Activated T-cell treated with anti-CD3 and anti-CD28 coated beads, Interleukin-2, amount 50 U/mL, for 24 hours (primary cell): ENCODE measurements at regions not wholly inside any gene's neighbourhood (a gene's known extent, or its start where the extent isn't known, plus 50 kb on each side); places are given as distances from the start of the nearest gene placed in this dataset.
"Not testable (repeated sequence)": the region's sequence is repeated elsewhere in the genome, so short reads cannot be mapped to it uniquely, and the experiment has no call there.

ENCODE experiments used
- DNase-seq: peaks from one replicate; pipeline ENCODE4 v3.0.0-alpha.2; 2020
- H3K27ac Mint-ChIP-seq: 2 replicates; pipeline ENCODE4 v1.8.0; 2020; ENCODE audit warnings: mild to moderate bottlenecking, mixed read lengths
- H3K27me3 Mint-ChIP-seq: 2 replicates; pipeline ENCODE4 v1.8.0; 2020; ENCODE audit warnings: mixed read lengths
- H3K36me3 Mint-ChIP-seq: 2 replicates; pipeline ENCODE4 v1.8.0; 2020; ENCODE audit warnings: low read depth, mixed read lengths
- H3K4me1 Mint-ChIP-seq: 2 replicates; pipeline ENCODE4 v1.8.0; 2020; ENCODE audit warnings: low read depth, mixed read lengths
- H3K4me3 Mint-ChIP-seq: 2 replicates; pipeline ENCODE4 v1.8.0; 2020; ENCODE audit warnings: mild to moderate bottlenecking, moderate library complexity, mixed read lengths
- H3K9me3 Mint-ChIP-seq: 2 replicates; pipeline ENCODE4 v1.8.0; 2020; ENCODE audit warnings: mixed read lengths

DNA sequence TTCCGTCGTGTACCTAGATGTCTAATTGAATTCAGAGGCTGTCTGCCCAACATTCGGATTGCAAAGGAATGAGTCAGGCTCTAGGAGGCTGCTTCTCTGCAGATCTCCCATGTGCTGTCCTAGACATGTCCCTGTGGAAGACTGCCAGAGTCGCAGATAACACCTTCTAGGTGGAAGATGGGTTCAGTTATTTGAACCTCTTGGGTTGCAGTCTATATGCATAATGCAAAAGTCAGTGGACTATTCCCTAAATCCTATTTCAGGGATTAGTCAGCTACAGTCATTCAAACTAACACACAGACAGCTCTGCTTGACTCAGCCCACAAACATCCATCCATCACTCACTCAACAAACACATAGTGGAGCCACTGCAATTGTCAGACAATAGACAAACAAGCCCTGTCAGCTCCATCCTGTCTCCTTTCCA, 300.0 kb upstream of the CTNNB1 start:
- Mint-ChIP-seq H3K4me1 (no peaks in the 10 kb centered on the region), H3K27me3 (peaks cover 4% of the 10 kb centered on the region), H3K9me3 (no peaks in the 10 kb centered on the region), H3K36me3 (no peaks in the 10 kb centered on the region), H3K27ac (no peak overlapping the region), H3K4me3 (no peak overlapping the region)
- no peak for DNase-seq

DNA sequence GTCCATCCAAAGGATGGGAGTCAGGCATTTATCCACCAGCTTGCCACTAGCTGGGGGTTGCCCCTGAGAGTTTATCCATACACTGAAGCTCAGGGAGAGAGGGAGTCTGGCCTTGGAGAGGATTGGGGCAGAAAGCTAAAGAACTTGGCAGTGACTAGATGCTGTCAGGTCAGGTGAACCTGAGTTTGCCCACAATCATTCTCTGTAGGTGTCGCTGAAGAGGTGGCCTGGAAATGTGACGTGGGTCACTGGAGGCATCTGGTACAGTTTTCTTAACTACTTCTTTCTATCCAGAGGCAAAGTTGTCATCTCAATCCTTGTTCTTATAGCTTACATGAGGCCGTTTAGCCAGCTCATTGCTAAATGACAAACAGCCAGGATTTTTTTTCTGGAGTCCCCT, 298.0 kb upstream of the CTNNB1 start:
- H3K27ac Mint-ChIP-seq = no peak overlapping the region
- H3K4me3 Mint-ChIP-seq = no peak overlapping the region
- no peak for DNase-seq
- no peaks in the 10 kb centered on the region for H3K4me1 Mint-ChIP-seq
- no peaks in the 10 kb centered on the region for H3K9me3 Mint-ChIP-seq
- H3K27me3 Mint-ChIP-seq = no peaks in the 10 kb centered on the region
- no peaks in the 10 kb centered on the region for H3K36me3 Mint-ChIP-seq

DNA sequence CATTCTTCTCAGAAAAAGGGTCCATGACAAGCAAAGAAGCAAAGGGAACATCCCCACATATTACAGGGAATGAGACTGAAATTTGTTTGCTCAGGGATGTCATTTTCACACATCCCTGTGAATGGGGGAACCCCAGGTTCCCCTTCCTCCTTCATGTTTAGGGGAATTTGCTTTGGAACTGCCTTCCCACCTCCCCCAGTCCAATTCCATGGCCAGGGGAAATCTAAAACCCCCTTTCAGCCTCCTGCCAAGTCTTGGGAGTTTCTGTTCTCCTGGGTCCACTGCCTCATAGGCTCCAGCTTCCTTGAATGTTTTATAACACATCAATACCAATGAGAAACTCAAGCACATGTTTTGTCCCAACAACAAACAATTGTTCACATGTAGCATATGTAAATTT, 297.5 kb upstream of the CTNNB1 start:
- Mint-ChIP-seq H3K27ac (no peak overlapping the region), H3K4me1 (no peaks in the 10 kb centered on the region), H3K4me3 (no peak overlapping the region), H3K36me3 (no peaks in the 10 kb centered on the region), H3K9me3 (no peaks in the 10 kb centered on the region), H3K27me3 (no peaks in the 10 kb centered on the region)
- no peak for DNase-seq

DNA sequence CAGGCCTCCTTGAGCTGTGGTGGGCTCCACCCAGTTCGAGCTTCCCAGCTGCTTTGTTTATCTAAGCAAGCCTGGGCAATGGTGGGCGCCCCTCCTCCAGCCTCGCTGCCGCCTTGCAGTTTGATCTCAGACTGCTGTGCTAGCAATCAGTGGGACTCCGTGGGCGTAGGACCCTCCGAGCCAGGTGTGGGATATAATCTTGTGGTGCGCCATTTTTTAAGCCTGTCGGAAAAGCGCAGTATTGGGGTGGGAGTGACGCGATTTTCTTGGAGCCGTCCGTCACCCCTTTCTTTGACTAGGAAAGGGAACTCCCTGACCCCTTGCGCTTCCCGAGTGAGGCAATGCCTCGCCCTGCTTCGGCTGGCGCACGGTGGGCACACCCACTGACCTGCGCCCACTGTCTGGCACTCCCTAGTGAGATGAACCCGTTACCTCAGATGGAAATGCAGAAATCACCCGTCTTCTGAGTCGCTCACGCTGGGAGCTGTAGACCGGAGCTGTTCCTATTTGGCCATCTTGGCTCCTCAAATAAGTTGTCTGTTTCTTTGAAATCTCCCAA, 291.3 kb upstream of the CTNNB1 start:
- not testable (repeated sequence) for H3K9me3 Mint-ChIP-seq, H3K27me3 Mint-ChIP-seq, DNase-seq, H3K4me1 Mint-ChIP-seq, H3K27ac Mint-ChIP-seq, H3K36me3 Mint-ChIP-seq, H3K4me3 Mint-ChIP-seq

DNA sequence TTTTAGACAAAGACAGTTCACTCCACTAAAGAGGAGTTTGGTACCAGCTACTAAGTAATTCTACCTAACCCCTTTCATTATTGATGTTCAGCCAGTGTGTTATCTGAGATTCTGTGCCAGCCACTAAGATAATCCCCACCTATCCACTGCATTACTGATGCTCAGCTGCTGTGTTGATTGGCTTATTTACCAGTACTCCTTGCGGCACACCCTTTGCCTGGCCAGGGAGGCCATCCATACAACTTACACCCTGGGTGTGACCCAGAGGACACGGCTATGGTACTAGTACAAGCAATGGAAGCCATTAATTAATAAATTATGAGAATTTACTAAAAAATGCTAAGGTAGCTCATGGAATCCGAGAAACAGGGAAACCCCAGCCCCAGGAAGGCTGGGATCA, 290.7 kb upstream of the CTNNB1 start:
- no peak overlapping the region for H3K4me3 Mint-ChIP-seq
- H3K9me3 Mint-ChIP-seq = no peaks in the 10 kb centered on the region
- no peak for DNase-seq
- H3K27ac Mint-ChIP-seq = no peak overlapping the region
- H3K4me1 Mint-ChIP-seq = no peaks in the 10 kb centered on the region
- H3K36me3 Mint-ChIP-seq = no peaks in the 10 kb centered on the region
- H3K27me3 Mint-ChIP-seq = no peaks in the 10 kb centered on the region

DNA sequence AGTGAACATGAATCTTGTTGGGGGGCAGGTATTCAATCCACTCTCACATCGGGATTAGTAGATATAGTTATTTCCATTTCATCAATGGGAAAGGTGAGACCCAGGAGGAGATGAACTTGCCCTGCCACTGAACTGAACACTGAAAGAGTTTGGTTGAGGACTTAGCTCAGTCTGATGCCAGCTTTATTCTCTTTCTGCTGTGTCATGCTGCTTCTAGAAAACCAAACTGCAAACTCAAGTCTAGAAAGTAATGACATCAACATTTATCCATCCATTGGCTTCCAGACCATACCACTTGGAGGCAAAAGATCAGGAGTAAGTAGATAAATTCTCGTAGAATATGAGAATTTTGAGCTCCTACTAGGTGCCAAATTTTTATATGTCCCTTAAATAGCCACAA, 288.0 kb upstream of the CTNNB1 start:
- H3K27ac Mint-ChIP-seq = no peak overlapping the region

DNA sequence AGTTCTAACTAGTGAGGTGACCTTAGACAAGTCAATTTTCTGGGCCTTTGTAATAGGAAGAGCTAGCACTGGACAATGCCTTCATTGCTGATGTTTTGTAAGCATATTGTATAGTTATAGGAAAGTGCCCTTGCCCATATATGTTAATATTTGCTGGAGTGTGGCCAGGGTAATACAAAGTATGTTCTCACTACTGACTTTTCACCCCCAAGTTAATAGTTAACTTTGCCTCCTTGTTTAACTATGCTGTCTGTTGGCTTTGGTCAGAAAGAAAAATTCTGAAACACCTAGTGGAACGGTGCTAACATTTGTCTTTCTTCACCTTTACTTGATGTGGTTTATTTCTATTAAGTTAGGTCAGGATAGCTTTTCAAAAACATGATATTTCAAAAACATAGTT, 287.4 kb upstream of the CTNNB1 start:
- DNase-seq = no peak
- no peaks in the 10 kb centered on the region for H3K4me1 Mint-ChIP-seq
- H3K27ac Mint-ChIP-seq = no peak overlapping the region
- no peaks in the 10 kb centered on the region for H3K27me3 Mint-ChIP-seq
- no peak overlapping the region for H3K4me3 Mint-ChIP-seq
- no peaks in the 10 kb centered on the region for H3K36me3 Mint-ChIP-seq
- no peaks in the 10 kb centered on the region for H3K9me3 Mint-ChIP-seq

More for the DNA sequence above, 288.0 kb upstream of the CTNNB1 start:
- Mint-ChIP-seq H3K27me3 (no peaks in the 10 kb centered on the region), H3K36me3 (no peaks in the 10 kb centered on the region), H3K4me1 (no peaks in the 10 kb centered on the region), H3K9me3 (no peaks in the 10 kb centered on the region), H3K4me3 (no peak overlapping the region)
- no peak for DNase-seq

DNA sequence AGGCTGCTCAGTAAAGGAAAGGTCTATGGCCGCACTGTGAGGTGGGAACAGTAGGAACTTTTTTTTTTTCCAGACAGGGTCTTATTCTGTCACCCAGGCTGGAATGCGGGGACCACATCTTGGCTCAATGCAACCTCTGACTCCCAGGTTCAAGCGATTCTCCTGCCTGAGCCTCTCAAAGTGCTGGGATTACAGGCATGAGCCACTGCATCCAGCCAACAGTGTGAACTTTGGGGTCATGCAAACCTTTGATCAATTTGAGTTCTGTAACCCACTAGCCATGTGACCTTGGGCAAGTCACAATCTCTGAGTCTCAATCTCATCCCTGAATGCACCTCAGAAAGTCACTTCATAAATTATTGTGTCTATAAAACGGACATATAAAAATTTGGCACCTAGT, 286.8 kb upstream of the CTNNB1 start:
- Mint-ChIP-seq H3K4me1 (no peaks in the 10 kb centered on the region), H3K27ac (no peak overlapping the region), H3K36me3 (no peaks in the 10 kb centered on the region), H3K4me3 (no peak overlapping the region), H3K27me3 (no peaks in the 10 kb centered on the region), H3K9me3 (no peaks in the 10 kb centered on the region)
- DNase-seq = no peak

DNA sequence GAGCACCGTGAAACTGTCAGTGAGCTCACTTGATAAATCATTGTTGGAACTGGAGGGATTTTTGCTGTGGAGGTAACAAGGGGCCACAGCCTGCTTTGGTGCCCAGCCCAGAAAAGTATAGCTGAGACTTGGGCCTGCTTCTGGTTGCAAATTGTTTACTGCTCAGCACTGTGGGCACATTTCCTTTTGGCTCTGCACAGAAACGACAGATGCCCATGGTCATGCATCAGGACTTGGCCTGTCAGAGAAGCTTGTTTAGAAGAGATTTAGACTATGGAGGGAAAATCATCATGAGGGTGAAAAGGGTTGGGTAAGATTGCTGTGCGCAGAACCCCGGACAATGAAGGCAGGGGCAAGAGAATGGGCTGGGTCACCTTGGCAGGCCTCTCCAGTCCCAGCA, 286.1 kb upstream of the CTNNB1 start:
- no peak overlapping the region for H3K4me3 Mint-ChIP-seq
- H3K36me3 Mint-ChIP-seq = no peaks in the 10 kb centered on the region
- DNase-seq = no peak
- H3K27me3 Mint-ChIP-seq = no peaks in the 10 kb centered on the region
- H3K9me3 Mint-ChIP-seq = no peaks in the 10 kb centered on the region
- no peak overlapping the region for H3K27ac Mint-ChIP-seq
- H3K4me1 Mint-ChIP-seq = no peaks in the 10 kb centered on the region

DNA sequence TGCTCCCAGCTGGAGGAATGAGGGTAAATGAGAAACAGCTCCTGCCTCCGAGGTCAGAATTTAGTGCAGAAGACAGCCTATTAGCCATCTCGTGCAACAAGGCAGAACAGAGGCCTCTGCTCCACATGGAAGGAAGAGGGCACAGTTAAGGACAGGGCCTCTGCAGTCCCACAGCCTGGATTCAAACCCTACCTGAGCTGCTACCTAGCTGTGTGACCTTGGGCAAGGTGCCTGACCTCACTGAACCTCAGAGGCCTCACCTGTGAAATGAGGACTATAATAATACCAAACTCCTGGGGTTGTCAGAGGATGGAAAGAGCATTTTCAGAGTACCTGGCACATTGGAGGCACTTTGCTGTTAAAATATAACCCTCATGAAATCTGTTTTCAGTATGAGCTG, 285.7 kb upstream of the CTNNB1 start:
- H3K9me3 Mint-ChIP-seq = no peaks in the 10 kb centered on the region
- no peaks in the 10 kb centered on the region for H3K4me1 Mint-ChIP-seq
- H3K27me3 Mint-ChIP-seq = no peaks in the 10 kb centered on the region
- H3K36me3 Mint-ChIP-seq = no peaks in the 10 kb centered on the region
- H3K4me3 Mint-ChIP-seq = no peak overlapping the region
- no peak overlapping the region for H3K27ac Mint-ChIP-seq
- DNase-seq = no peak

DNA sequence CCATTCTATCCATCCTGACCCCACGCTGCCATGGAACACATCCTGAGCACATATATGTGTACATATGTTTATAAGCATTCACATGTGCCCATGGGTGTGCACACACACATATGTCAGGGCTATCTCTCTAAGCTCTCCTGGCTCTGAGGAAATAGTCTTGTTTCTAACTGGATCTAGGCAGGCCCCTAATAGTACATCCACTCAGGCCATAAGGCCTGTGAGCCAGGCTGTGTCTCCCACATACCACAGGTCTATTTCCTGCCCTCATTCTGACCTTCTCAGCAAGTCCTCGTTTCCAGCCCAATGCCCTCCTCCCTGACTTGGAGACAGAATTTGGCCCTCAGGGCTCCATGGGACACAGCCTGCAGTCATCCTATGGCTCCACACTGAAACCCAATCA, 284.8 kb upstream of the CTNNB1 start:
- Mint-ChIP-seq H3K9me3 (no peaks in the 10 kb centered on the region), H3K4me3 (no peak overlapping the region), H3K27me3 (no peaks in the 10 kb centered on the region), H3K4me1 (no peaks in the 10 kb centered on the region), H3K27ac (no peak overlapping the region), H3K36me3 (no peaks in the 10 kb centered on the region)
- no peak for DNase-seq

DNA sequence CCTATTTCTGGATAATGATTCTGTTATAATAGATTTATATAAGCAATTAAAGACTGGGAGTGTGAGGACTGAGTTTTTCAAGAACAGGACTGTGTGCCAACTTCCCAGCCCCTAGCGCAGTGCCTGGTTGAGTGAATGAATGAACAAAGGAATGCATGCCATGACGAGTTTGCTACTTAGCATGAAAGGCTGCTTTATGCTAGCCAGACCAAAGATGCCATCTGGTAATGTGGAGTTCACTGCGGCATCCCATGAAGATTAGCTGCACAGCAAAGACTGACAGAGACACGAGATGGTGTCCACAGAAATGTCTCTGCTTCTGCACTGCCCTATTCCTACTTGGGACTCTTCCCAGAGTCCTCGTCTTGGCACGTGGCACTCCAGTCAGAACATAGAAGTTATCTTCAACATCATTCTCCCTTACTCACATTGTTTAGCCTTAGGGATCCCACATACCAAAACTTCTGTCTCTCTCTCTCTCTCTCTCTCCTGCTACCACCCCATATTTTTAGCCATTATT, 283.9 kb upstream of the CTNNB1 start:
- Mint-ChIP-seq H3K27me3 (no peaks in the 10 kb centered on the region), H3K4me1 (no peaks in the 10 kb centered on the region), H3K4me3 (no peak overlapping the region), H3K27ac (no peak overlapping the region), H3K36me3 (no peaks in the 10 kb centered on the region), H3K9me3 (no peaks in the 10 kb centered on the region)
- DNase-seq = no peak

DNA sequence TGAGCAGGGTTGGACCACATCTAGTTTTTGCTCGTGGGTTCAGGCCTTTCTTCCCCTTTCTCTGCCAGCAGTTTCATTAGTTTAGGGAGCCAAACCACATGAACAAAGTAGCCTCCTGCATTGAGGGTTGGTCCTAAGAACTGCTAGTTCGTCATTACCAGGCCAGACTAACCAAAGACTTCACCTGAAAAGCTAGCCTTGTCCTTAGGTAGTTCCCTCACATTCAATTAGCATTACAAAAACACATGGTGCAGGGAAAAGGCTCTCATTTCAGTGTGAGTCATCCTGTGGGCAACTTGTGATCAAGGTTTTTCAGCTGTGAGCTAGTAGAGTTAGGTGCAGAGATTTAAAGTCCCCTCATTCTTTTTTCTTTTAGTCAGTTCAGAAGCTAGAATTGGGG, 279.3 kb upstream of the CTNNB1 start:
- DNase-seq = no peak
- Mint-ChIP-seq H3K9me3 (no peaks in the 10 kb centered on the region), H3K4me3 (no peak overlapping the region), H3K36me3 (no peaks in the 10 kb centered on the region), H3K27ac (no peak overlapping the region), H3K27me3 (peaks cover 6% of the 10 kb centered on the region), H3K4me1 (peaks cover 2% of the 10 kb centered on the region)

DNA sequence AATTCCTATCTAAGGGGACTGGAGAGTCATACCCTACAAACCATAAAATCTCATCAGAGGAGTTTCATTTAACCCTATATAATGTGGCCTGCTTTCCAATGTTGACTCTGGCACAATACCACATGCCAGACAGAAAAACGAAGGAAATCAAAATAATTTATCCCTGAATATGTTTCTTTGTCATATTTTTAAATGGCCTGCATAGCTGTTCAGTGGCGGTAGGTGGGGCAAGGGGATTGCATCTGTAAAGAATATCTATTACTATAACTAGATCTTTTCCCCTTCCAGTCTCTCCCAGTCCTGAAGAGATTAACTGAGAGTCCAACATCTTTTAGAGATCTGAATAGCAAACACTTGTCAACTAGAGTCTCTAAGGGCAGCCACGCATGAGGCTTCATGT, 278.1 kb upstream of the CTNNB1 start:
- H3K27ac Mint-ChIP-seq = no peak overlapping the region
- DNase-seq = no peak
- H3K9me3 Mint-ChIP-seq = no peaks in the 10 kb centered on the region
- H3K4me1 Mint-ChIP-seq = peaks cover 2% of the 10 kb centered on the region
- H3K4me3 Mint-ChIP-seq = no peak overlapping the region
- H3K27me3 Mint-ChIP-seq = peaks cover 8% of the 10 kb centered on the region
- no peaks in the 10 kb centered on the region for H3K36me3 Mint-ChIP-seq

DNA sequence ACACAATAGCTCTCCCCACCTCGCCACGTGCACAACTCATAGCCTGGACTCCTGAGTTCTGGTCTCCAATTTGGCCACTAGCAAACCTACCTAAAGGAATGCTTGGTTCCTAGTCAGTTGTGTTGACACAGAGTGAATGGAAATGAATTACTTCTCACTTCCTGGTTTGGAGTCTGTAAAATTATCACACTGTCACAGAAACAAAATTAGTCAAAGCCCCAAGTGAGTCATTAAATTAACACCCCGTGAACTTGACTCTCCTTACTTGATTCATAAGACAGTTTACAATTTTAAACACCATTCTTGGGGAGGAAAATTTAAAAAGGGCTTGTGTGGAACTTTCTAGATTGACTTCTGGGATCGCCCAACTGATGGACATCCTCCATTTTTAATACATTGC, 276.2 kb upstream of the CTNNB1 start:
- Mint-ChIP-seq H3K36me3 (no peaks in the 10 kb centered on the region), H3K27me3 (peaks cover 25% of the 10 kb centered on the region), H3K9me3 (no peaks in the 10 kb centered on the region), H3K4me3 (no peak overlapping the region), H3K4me1 (peaks cover 2% of the 10 kb centered on the region), H3K27ac (no peak overlapping the region)
- no peak for DNase-seq

DNA sequence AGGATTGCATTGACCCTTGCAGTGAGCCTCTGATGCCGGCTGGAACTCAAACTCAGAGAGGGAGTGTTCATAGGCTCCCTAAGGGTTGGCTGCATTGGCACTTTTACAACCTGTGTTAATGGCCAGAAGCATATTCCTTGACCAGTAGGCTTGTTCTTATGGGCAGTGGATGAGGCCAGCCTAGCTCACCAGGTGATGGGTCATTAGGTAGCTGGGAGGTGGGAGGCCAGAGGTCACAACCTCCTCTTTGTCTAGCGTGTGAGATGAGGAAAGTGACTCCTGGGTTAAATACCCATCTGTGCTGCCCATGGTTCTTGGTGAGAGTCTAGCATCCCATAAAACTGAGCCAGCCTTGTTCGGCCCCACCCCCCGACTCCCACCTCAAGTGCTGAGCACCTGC, 275.7 kb upstream of the CTNNB1 start:
- H3K4me3 Mint-ChIP-seq = no peak overlapping the region
- H3K27me3 Mint-ChIP-seq = peaks cover 26% of the 10 kb centered on the region

More for the DNA sequence above, 275.7 kb upstream of the CTNNB1 start:
- peaks cover 2% of the 10 kb centered on the region for H3K4me1 Mint-ChIP-seq
- DNase-seq = no peak
- no peaks in the 10 kb centered on the region for H3K36me3 Mint-ChIP-seq
- no peak overlapping the region for H3K27ac Mint-ChIP-seq
- H3K9me3 Mint-ChIP-seq = no peaks in the 10 kb centered on the region
